HG03432 (cell line): ENCODE measurements at regions not wholly inside any gene's neighbourhood (a gene's known extent, or its start where the extent isn't known, plus 50 kb on each side); places are given as distances from the start of the nearest gene placed in this dataset.

Experiments used
- ATAC-seq: cut with Tn5 transposase; IDR thresholded peaks from one replicate; pipeline ENCODE4 v1.9.1; 2021; ENCODE audit warnings: mild to moderate bottlenecking, moderate library complexity; ENCODE audit not compliant: unreplicated experiment

- ATAC-seq, result no peak
Measured at GRCh38 chr14:101333335-101334280, 227.7 kb upstream of the DIO3 start.

DNA sequence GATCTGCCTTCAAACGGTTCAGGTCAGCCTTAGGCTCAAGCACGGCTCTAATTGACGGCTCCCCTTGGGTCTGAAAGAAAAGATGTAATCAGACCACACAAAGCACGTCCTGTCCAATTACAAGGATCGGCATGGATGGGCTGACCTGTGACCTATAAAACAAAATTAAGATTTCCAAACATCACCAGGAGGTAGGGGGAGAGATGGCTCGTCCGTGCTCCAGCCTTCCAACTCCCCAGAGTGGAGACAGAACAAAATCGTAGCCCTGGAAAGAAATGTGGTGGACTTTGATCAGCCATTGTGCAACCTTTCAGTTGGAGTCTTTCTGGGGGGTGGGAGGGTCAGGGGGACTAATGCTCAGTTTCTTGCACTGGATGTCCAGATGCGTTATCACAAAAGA lies 226.6 kb upstream of the DIO3 start:
- no peak for ATAC-seq

- no peak for ATAC-seq
Measured at GRCh38 chr14:101335061-101335661, 226.1 kb upstream of the DIO3 start.

GRCh38 chr14:101336183-101336582 lies 225.1 kb upstream of the DIO3 start:
- no peak for ATAC-seq

DNA sequence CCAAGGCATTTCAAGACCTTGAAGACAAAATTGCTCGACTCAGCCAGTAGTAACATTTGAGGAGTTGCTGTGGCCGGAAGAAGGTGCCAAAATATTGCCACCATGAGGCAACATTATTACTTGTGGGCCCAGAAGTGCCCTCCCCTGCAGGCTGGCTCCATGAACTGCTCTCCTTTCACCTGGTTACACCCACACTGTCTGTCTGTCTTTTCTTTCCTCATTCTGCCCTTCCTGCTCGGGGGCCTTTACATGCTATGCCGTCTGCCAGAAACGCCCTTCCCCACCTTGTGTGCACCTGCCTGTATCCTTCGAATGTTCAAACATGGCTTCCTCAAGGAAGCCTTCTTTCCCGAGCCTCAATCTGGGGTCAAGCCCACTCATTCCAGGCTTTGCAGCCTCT lies 224.2 kb upstream of the DIO3 start:
- ATAC-seq, result no peak

GRCh38 chr14:101340556-101340955 lies 220.7 kb upstream of the DIO3 start:
- ATAC-seq, result no peak

DNA sequence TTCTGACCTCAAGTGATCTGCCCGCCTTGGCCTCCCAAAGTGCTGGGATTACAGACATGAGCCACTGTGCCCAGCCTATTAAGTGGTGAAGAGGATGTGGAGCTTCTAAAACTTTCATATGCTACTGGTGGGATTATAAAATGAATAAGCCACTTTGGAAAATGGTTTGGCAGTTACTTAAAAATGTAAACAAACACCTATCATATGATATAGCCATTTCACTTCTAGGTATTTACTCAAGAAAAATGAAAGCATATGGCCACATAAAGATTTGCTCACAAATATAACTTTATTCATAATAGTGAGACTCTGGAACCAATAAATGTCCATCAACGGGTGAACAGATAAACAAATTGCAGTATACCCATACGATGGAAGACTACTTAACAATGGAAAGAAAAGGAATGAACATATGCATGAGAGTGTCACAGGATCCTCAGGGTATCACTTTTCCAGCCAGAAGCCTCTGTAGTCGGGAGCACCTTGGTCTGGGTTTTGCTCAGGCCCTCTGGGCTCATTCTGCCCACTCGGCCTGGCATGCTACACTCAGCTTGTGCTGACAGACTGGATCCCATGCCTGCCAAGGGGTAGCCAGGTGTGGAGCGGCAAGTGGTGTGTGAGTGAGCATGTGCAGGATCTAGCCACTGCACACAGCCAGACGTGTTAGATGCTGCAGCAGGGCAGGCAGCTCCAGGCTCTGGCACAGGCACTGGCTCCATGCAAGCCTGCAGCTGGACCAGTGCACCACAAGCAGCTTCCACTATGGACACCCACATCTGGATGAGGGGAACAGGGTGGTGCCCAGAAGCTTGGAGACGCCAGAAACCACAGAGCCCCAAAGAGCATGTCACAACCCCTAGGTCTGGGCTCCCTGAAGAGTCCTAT lies 213.2 kb upstream of the DIO3 start:
- ATAC-seq, result no peak

DNA sequence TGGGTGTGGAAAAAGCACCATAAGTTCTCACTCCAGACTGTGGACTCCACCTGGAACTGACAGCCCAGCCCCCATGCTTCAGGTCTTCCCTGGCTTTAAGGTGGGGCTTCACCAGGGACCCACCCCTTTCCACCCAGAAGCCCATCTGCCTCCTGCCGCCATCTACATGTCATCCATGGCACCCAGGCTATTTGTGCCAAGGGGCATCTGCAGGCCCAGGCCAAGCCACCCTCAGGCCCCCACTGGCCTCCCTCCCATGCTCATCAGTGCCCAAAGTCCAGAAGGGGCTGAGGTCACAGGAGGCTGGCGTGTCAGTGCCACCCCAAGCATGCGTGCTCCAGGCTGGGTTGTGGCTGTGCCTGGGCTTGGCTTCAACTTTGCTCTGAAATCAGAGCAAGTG lies 212.2 kb upstream of the DIO3 start:
- ATAC-seq, result no peak

- no peak for ATAC-seq
Measured at GRCh38 chr14:101350021-101350420, 211.3 kb upstream of the DIO3 start.

GRCh38 chr14:101350691-101351090 lies 210.6 kb upstream of the DIO3 start:
- no peak for ATAC-seq

DNA sequence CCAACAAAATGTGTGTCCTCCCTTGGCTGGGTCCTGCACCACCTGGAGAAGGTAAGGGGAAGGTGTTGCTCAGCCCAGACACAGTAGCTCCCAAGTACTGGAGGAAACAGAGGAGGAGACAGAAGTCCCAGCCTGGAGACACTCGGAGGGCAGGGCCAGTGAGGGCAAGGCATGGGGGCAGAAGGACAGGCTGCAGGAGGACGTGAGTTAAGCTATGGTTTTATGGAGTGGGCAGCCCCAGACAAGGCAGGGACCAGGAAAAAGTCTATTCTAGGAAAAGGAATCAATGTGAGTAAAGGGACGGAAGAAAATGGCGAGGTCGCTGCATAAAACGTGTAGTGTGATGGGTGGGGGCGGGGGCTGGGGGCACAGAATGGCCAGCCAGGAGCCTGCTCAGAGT lies 210.1 kb upstream of the DIO3 start:
- no peak for ATAC-seq

DNA sequence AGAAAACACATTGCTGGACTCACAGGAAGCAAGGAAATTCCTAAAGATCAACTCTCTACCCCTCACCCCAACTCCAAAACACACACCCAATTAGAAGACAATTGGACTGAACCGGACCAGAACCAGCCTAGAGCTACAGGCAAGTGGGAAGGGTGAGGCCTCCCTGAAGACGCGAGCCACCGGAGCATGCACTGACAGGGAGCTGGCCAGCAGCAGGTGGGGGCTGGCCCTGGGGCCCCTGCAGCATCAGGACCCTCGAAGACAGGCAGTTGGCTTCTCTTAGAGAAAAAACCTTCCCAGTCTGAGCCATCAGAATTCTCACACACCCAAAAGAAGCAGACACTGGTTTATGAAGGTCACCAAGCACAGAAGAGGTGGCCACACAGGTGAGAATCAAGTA lies 209.5 kb upstream of the DIO3 start:
- ATAC-seq, result no peak

DNA sequence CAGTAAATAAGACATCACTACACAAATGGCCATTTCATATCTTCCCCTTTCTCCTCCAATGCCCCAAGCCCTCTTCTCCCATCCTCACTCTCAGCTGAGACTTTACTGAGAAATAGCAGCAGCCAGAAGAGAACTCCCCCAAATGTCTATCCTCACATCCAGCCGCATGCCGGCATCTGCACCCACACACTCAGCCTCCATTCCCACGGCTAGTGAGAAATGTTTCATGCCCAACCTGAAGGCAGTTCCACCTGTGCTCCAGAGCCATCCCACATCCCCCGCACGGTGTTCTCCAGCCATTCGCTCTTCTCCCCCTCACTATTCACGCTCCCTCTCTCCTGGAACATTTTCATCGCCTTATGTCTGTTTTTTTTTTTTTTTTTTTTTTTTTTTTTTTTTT lies 208.7 kb upstream of the DIO3 start:
- no peak for ATAC-seq

DNA sequence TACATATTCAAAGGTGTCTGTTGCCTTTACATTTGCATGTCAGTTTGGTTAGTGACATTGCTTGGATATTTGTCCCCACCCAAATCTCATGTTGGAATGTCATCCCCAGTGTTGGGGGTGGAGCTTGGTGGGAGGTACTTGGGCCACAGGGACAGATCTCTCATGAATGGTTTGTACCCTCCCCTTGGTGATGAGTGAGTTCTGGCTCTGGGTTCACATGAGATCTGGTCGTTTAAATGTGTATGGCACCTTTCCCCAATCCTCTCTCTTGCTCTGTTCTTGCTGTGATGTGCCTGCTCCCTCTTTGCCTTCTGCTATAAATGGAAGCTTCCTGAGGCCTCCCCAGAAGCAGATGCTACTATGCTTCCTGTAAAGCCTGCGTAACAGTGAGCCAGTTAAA lies 207.9 kb upstream of the DIO3 start:
- no peak for ATAC-seq

DNA sequence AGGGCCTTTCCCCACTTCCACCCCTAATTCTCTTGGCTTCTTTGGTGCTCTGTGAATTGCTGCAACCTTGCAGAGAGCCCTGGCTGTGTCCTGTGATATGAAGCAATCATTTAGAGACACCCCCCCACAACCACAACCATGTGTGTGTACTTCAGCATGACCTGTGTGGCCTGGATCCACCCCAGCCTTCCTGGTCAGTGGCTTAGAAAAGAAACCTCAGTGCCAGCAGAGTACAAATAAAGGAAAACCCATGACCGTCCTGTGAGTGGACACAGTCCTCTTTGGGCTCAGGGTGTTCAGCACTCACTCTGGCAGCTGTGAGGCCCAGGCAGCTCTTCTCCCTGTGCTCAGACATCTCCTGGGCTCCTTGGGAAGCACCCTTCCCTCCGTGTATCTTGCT lies 206.6 kb upstream of the DIO3 start:
- ATAC-seq, result no peak

DNA sequence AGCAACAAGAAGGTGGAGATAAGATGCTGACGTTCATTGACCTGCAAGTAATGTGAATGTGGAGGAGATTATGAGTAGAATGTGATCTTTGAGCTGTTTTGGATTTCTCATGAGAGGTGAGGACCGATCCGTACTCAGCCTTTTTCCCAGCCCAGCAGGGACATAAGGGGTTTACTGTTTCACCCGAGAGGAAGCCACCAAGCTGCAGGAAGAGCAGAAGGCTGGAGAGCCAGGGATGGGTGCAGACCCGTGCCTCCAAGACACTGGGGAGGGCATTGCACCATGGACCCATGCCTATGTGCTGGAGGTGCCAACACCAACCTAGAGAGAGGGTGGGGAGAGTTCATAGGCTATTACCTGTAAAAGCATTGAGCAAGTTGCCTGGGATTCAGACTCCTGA lies 206.0 kb upstream of the DIO3 start:
- ATAC-seq, result no peak

GRCh38 chr14:101357038-101357437 lies 204.3 kb upstream of the DIO3 start:
- ATAC-seq, result no peak

DNA sequence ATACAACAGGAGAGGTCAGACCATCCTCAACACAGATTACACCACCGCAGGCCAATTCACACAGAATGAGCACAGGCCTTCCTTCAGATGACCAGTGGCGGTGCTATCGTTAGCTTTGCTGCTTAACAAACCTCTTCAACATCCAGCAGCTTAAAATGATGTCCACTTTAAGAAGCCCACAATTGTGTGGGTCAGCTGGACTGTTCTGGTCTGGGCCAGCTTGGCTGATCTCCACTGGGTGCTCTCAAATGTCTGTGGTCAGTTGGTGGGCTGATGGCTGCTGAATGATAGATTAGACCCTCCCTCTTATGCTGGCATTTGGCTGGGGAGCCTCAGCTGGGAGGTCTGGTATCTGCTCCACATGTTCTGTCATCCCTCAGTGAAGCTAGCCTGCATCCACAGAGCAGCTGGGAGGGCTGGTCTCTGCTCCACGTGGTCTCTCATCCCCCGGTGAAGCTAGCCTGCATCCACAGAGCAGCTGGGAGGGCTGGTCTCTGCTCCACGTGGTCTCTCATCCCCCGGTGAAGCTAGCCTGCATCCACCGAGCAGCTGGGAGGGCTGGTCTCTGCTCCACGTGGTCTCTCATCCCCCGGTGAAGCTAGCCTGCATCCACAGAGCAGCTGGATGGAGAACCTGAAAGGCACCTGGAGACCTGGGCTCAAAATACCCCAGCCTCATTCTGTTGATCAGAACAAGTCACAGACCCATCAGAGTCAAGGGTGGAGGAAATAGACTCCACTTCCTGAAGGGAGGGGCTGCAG lies 203.6 kb upstream of the DIO3 start:
- no peak for ATAC-seq

GRCh38 chr14:101358320-101359125 lies 202.8 kb upstream of the DIO3 start:
- no peak for ATAC-seq
